ENCODE measurements at regions not wholly inside any gene's neighbourhood (a gene's known extent, or its start where the extent isn't known, plus 50 kb on each side); places are given as distances from the start of the nearest gene placed in this dataset.

GRCh38 chr2:236517251-236518031 lies 52.2 kb upstream of the ACKR3 start:
- Histone ChIP-seq H3K27me3 (0 out of 2 replicates have a peak, but pooled peaks cover 3% of the 10 kb centered on the region), H3K4me3 (no peak overlapping the region), H3K36me3 (no peaks in the 10 kb centered on the region), H3K9me3 (no peaks in the 10 kb centered on the region)
- no peak for DNase-seq
